ENCODE measurements at regions not wholly inside any gene's neighbourhood (a gene's known extent, or its start where the extent isn't known, plus 50 kb on each side); places are given as distances from the start of the nearest gene placed in this dataset.

DNA sequence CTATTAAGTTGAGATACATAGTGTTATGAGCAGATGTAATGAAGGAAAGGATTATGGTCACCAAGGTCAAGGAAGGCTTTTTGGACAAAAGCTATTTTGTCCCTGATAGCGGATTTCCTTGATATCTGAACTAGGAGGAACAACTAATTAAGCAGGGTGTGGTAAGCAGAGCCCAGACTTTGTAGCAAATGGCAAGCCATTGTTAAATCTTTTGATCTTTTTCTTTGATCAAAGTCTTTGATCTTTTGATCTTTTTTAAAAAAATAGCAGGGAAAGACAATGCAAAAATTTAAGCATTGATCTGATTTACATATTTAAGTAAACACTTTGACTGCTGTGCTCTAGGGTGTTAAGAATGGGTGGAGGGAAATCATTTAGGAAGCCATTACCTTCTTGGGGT, 1242.0 kb downstream of the MAT2B start:
- H3K27me3 Mint-ChIP-seq (ENCODE audit: low read depth): no peaks in the 10 kb centered on the region
- POLR2A ChIA-PET: no interaction called here
- CTCF ChIA-PET: no interaction called here
- no peak overlapping the region for H3K4me3 Mint-ChIP-seq
- DNase-seq (ENCODE audit: low spot score) (no peak), ATAC-seq (no peak)
- TF ChIP-seq ELF4 (CRISPR knock-in tag; IDR thresholded peaks at IDR 0.05; ENCODE audit: low read depth): no peak
- TF ChIP-seq, protein P1, sequence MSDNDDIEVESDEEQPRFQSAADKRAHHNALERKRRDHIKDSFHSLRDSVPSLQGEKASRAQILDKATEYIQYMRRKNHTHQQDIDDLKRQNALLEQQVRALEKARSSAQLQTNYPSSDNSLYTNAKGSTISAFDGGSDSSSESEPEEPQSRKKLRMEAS (CRISPR knock-in tag; IDR thresholded peaks at IDR 0.05): no peak
- TF ChIP-seq, protein P2, sequence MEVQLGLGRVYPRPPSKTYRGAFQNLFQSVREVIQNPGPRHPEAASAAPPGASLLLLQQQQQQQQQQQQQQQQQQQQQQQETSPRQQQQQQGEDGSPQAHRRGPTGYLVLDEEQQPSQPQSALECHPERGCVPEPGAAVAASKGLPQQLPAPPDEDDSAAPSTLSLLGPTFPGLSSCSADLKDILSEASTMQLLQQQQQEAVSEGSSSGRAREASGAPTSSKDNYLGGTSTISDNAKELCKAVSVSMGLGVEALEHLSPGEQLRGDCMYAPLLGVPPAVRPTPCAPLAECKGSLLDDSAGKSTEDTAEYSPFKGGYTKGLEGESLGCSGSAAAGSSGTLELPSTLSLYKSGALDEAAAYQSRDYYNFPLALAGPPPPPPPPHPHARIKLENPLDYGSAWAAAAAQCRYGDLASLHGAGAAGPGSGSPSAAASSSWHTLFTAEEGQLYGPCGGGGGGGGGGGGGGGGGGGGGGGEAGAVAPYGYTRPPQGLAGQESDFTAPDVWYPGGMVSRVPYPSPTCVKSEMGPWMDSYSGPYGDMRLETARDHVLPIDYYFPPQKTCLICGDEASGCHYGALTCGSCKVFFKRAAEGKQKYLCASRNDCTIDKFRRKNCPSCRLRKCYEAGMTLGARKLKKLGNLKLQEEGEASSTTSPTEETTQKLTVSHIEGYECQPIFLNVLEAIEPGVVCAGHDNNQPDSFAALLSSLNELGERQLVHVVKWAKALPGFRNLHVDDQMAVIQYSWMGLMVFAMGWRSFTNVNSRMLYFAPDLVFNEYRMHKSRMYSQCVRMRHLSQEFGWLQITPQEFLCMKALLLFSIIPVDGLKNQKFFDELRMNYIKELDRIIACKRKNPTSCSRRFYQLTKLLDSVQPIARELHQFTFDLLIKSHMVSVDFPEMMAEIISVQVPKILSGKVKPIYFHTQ (CRISPR knock-in tag; IDR thresholded peaks at IDR 0.05): no peak
- TF ChIP-seq TCF7 (CRISPR knock-in tag; IDR thresholded peaks at IDR 0.05; ENCODE audit: low read depth): no peak
- TF ChIP-seq, protein P3, sequence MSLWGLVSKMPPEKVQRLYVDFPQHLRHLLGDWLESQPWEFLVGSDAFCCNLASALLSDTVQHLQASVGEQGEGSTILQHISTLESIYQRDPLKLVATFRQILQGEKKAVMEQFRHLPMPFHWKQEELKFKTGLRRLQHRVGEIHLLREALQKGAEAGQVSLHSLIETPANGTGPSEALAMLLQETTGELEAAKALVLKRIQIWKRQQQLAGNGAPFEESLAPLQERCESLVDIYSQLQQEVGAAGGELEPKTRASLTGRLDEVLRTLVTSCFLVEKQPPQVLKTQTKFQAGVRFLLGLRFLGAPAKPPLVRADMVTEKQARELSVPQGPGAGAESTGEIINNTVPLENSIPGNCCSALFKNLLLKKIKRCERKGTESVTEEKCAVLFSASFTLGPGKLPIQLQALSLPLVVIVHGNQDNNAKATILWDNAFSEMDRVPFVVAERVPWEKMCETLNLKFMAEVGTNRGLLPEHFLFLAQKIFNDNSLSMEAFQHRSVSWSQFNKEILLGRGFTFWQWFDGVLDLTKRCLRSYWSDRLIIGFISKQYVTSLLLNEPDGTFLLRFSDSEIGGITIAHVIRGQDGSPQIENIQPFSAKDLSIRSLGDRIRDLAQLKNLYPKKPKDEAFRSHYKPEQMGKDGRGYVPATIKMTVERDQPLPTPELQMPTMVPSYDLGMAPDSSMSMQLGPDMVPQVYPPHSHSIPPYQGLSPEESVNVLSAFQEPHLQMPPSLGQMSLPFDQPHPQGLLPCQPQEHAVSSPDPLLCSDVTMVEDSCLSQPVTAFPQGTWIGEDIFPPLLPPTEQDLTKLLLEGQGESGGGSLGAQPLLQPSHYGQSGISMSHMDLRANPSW (CRISPR knock-in tag; conservative IDR thresholded peaks at IDR 0.05; ENCODE audit: low read depth): no peak
- TF ChIP-seq SMAD4 (CRISPR knock-in tag; IDR thresholded peaks at IDR 0.05): no peak
- TF ChIP-seq ZNF232 (CRISPR knock-in tag; IDR thresholded peaks at IDR 0.05): no peak
- no peak for TF ChIP-seq SOX15 (CRISPR knock-in tag; IDR thresholded peaks at IDR 0.05)
- no peak for TF ChIP-seq NFYB (CRISPR knock-in tag; conservative IDR thresholded peaks at IDR 0.05; ENCODE audit: low read depth)
- TF ChIP-seq, protein P4, sequence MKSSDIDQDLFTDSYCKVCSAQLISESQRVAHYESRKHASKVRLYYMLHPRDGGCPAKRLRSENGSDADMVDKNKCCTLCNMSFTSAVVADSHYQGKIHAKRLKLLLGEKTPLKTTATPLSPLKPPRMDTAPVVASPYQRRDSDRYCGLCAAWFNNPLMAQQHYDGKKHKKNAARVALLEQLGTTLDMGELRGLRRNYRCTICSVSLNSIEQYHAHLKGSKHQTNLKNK (CRISPR knock-in tag; IDR thresholded peaks at IDR 0.05): no peak
- TF ChIP-seq ZBTB21 (CRISPR knock-in tag; IDR thresholded peaks at IDR 0.05; ENCODE audit: borderline replicate concordance): no peak
- TF ChIP-seq ZNF138 (CRISPR knock-in tag; conservative IDR thresholded peaks at IDR 0.05): no peak
- TF ChIP-seq, protein P5, sequence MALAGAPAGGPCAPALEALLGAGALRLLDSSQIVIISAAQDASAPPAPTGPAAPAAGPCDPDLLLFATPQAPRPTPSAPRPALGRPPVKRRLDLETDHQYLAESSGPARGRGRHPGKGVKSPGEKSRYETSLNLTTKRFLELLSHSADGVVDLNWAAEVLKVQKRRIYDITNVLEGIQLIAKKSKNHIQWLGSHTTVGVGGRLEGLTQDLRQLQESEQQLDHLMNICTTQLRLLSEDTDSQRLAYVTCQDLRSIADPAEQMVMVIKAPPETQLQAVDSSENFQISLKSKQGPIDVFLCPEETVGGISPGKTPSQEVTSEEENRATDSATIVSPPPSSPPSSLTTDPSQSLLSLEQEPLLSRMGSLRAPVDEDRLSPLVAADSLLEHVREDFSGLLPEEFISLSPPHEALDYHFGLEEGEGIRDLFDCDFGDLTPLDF (CRISPR knock-in tag; IDR thresholded peaks at IDR 0.05): no peak
- TF ChIP-seq, protein P6, sequence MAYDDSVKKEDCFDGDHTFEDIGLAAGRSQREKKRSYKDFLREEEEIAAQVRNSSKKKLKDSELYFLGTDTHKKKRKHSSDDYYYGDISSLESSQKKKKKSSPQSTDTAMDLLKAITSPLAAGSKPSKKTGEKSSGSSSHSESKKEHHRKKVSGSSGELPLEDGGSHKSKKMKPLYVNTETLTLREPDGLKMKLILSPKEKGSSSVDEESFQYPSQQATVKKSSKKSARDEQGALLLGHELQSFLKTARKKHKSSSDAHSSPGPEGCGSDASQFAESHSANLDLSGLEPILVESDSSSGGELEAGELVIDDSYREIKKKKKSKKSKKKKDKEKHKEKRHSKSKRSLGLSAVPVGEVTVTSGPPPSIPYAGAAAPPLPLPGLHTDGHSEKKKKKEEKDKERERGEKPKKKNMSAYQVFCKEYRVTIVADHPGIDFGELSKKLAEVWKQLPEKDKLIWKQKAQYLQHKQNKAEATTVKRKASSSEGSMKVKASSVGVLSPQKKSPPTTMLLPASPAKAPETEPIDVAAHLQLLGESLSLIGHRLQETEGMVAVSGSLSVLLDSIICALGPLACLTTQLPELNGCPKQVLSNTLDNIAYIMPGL (CRISPR knock-in tag; IDR thresholded peaks at IDR 0.05): no peak
- H3K9me3 Mint-ChIP-seq: no peaks in the 10 kb centered on the region
- no peak overlapping the region for H3K27ac Mint-ChIP-seq
- peaks cover 13% of the 10 kb centered on the region for H3K4me1 Mint-ChIP-seq
- H3K36me3 Mint-ChIP-seq: no peaks in the 10 kb centered on the region

DNA sequence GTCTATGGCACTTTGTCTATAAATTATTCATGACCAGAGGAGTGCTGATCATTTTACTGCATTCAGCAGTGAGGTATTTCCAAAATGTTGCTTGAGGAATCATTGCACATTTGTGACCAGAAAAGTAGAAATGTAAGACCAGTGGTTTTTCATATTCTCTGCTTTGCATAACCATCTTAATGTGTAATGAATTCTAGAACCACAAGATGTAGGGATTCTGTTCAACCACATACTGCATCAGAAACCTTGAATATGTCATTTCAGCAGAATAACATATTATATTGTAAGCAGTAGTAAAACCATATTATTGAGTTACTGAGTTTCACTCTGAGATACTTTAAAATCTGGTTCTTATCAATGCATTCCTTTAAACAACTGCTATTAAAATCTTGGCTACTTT, 1243.4 kb downstream of the MAT2B start:
- H3K4me1 Mint-ChIP-seq: peaks cover 7% of the 10 kb centered on the region
- no peak overlapping the region for H3K4me3 Mint-ChIP-seq
- POLR2A ChIA-PET: no interaction called here
- CTCF ChIA-PET: no interaction called here
- no peaks in the 10 kb centered on the region for H3K27me3 Mint-ChIP-seq (ENCODE audit: low read depth)
- H3K36me3 Mint-ChIP-seq: no peaks in the 10 kb centered on the region
- no peak for ATAC-seq
- DNase-seq (ENCODE audit: low spot score): no peak
- H3K9me3 Mint-ChIP-seq: no peaks in the 10 kb centered on the region
- no peak overlapping the region for H3K27ac Mint-ChIP-seq
- TF ChIP-seq ATF1 (CRISPR knock-in tag; IDR thresholded peaks at IDR 0.05) (no peak), NFYB (CRISPR knock-in tag; conservative IDR thresholded peaks at IDR 0.05; ENCODE audit: low read depth) (no peak), SMAD3 (CRISPR knock-in tag; IDR thresholded peaks at IDR 0.05; ENCODE audit: borderline replicate concordance) (no peak), GRHL2 (CRISPR knock-in tag; IDR thresholded peaks at IDR 0.05; ENCODE audit: insufficient replicate concordance, severe bottlenecking) (no peak), JUN (CRISPR knock-in tag; IDR thresholded peaks at IDR 0.05) (no peak)
- TF ChIP-seq, protein P7, sequence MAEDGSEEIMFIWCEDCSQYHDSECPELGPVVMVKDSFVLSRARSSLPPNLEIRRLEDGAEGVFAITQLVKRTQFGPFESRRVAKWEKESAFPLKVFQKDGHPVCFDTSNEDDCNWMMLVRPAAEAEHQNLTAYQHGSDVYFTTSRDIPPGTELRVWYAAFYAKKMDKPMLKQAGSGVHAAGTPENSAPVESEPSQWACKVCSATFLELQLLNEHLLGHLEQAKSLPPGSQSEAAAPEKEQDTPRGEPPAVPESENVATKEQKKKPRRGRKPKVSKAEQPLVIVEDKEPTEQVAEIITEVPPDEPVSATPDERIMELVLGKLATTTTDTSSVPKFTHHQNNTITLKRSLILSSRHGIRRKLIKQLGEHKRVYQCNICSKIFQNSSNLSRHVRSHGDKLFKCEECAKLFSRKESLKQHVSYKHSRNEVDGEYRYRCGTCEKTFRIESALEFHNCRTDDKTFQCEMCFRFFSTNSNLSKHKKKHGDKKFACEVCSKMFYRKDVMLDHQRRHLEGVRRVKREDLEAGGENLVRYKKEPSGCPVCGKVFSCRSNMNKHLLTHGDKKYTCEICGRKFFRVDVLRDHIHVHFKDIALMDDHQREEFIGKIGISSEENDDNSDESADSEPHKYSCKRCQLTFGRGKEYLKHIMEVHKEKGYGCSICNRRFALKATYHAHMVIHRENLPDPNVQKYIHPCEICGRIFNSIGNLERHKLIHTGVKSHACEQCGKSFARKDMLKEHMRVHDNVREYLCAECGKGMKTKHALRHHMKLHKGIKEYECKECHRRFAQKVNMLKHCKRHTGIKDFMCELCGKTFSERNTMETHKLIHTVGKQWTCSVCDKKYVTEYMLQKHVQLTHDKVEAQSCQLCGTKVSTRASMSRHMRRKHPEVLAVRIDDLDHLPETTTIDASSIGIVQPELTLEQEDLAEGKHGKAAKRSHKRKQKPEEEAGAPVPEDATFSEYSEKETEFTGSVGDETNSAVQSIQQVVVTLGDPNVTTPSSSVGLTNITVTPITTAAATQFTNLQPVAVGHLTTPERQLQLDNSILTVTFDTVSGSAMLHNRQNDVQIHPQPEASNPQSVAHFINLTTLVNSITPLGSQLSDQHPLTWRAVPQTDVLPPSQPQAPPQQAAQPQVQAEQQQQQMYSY (CRISPR knock-in tag; IDR thresholded peaks at IDR 0.05): no peak
- TF ChIP-seq, protein P8, sequence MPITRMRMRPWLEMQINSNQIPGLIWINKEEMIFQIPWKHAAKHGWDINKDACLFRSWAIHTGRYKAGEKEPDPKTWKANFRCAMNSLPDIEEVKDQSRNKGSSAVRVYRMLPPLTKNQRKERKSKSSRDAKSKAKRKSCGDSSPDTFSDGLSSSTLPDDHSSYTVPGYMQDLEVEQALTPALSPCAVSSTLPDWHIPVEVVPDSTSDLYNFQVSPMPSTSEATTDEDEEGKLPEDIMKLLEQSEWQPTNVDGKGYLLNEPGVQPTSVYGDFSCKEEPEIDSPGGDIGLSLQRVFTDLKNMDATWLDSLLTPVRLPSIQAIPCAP (CRISPR knock-in tag; IDR thresholded peaks at IDR 0.05): no peak
- TF ChIP-seq, protein P9, sequence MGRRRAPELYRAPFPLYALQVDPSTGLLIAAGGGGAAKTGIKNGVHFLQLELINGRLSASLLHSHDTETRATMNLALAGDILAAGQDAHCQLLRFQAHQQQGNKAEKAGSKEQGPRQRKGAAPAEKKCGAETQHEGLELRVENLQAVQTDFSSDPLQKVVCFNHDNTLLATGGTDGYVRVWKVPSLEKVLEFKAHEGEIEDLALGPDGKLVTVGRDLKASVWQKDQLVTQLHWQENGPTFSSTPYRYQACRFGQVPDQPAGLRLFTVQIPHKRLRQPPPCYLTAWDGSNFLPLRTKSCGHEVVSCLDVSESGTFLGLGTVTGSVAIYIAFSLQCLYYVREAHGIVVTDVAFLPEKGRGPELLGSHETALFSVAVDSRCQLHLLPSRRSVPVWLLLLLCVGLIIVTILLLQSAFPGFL (CRISPR knock-in tag; IDR thresholded peaks at IDR 0.05; ENCODE audit: borderline replicate concordance): no peak
